Astrocyte (in vitro differentiated cells and primary cell): ENCODE measurements at regions not wholly inside any gene's neighbourhood (a gene's known extent, or its start where the extent isn't known, plus 50 kb on each side); places are given as distances from the start of the nearest gene placed in this dataset.

Source experiments
- DNase-seq: peaks from one replicate; pipeline ENCODE4 v3.0.0-alpha.2; 2010; ENCODE audit warnings: low read depth
- FAIRE-seq: peaks from 2 replicates; lab custom pipeline; 2011; peaks lifted over from hg19 to GRCh38; lab: Jason Lieb, UNC
- H2AFZ ChIP-seq: 2 replicates; pipeline ENCODE4 v1.6.0; 2012; ENCODE audit warnings: low read depth, low read length, inconsistent platforms
- H3K27ac ChIP-seq: 2 replicates; pipeline ENCODE4 v1.5.1; 2011; ENCODE audit warnings: low read depth, low read length, inconsistent platforms
- H3K27me3 ChIP-seq: 2 replicates; pipeline ENCODE4 v1.6.0; 2011; ENCODE audit warnings: low read length, inconsistent platforms; ENCODE audit not compliant: insufficient read depth
- H3K36me3 ChIP-seq: 2 replicates; pipeline ENCODE4 v1.5.1; 2011; ENCODE audit warnings: low read length, inconsistent platforms; ENCODE audit not compliant: insufficient read depth
- H3K4me1 ChIP-seq: 2 replicates; pipeline ENCODE4 v1.5.1; 2011; ENCODE audit warnings: low read length, inconsistent platforms; ENCODE audit not compliant: insufficient read depth
- H3K4me2 ChIP-seq: 2 replicates; pipeline ENCODE4 v1.6.0; 2012; ENCODE audit warnings: low read length, inconsistent platforms
- H3K4me3 ChIP-seq: 2 replicates; pipeline ENCODE4 v1.5.1; 2011; ENCODE audit warnings: low read depth, mild to moderate bottlenecking, low read length, inconsistent platforms; ENCODE audit not compliant: insufficient read depth
- H3K79me2 ChIP-seq: 2 replicates; pipeline ENCODE4 v1.6.0; 2012; ENCODE audit warnings: mild to moderate bottlenecking, low read length, inconsistent platforms; ENCODE audit not compliant: insufficient read depth
- H3K9ac ChIP-seq: 2 replicates; pipeline ENCODE4 v1.6.0; 2012; ENCODE audit warnings: mild to moderate bottlenecking, low read length, inconsistent platforms
- H3K9me3 ChIP-seq: 2 replicates; pipeline ENCODE4 v1.5.1; 2012; ENCODE audit warnings: low read depth, mild to moderate bottlenecking, low read length, inconsistent platforms; ENCODE audit not compliant: insufficient read depth
- H4K20me1 ChIP-seq: 2 replicates; pipeline ENCODE4 v1.6.0; 2012; ENCODE audit warnings: low read length, inconsistent platforms; ENCODE audit not compliant: insufficient read depth
- H3K27ac Mint-ChIP-seq: one replicate; pipeline ENCODE4 v1.8.0; 2021; ENCODE audit warnings: mild to moderate bottlenecking, mixed read lengths; ENCODE audit not compliant: unreplicated experiment
- H3K27me3 Mint-ChIP-seq: one replicate; pipeline ENCODE4 v1.8.0; 2021; ENCODE audit warnings: low read depth, mixed read lengths; ENCODE audit not compliant: unreplicated experiment
- H3K36me3 Mint-ChIP-seq: one replicate; pipeline ENCODE4 v1.8.0; 2021; ENCODE audit warnings: low read depth, mixed read lengths; ENCODE audit not compliant: unreplicated experiment
- H3K4me1 Mint-ChIP-seq: one replicate; pipeline ENCODE4 v1.8.0; 2021; ENCODE audit warnings: low read depth, mixed read lengths; ENCODE audit not compliant: unreplicated experiment
- H3K4me3 Mint-ChIP-seq: one replicate; pipeline ENCODE4 v1.8.0; 2021; ENCODE audit warnings: mild to moderate bottlenecking, moderate library complexity, mixed read lengths; ENCODE audit not compliant: unreplicated experiment
- H3K9me3 Mint-ChIP-seq: one replicate; pipeline ENCODE4 v1.8.0; 2021; ENCODE audit warnings: mild to moderate bottlenecking, mixed read lengths; ENCODE audit not compliant: unreplicated experiment
- CTCF ChIP-seq: IDR thresholded peaks from 2 replicates; pipeline ENCODE4 v1.5.1; 2011; ENCODE audit warnings: low read depth, mild to moderate bottlenecking, inconsistent platforms, low read length, moderate library complexity; ENCODE audit not compliant: insufficient read depth
- EZH2 ChIP-seq: IDR thresholded peaks from 2 replicates; pipeline ENCODE4 v1.6.1; 2012; ENCODE audit warnings: mild to moderate bottlenecking, low read length, inconsistent platforms; ENCODE audit not compliant: insufficient read depth

- no peak for TF ChIP-seq CTCF
- TF ChIP-seq EZH2, result no peak
- Mint-ChIP-seq H3K36me3 (no peaks in the 10 kb centered on the region), H3K4me3 (no peak overlapping the region), H3K27me3 (no peaks in the 10 kb centered on the region), H3K27ac (no peak overlapping the region), H3K4me1 (peaks cover 8% of the 10 kb centered on the region), H3K9me3 (no peaks in the 10 kb centered on the region)
- Histone ChIP-seq H2AFZ (no peak overlapping the region), H3K4me1 (no peaks in the 10 kb centered on the region), H3K4me2 (no peak overlapping the region), H3K9ac (no peak overlapping the region), H3K36me3 (no peaks in the 10 kb centered on the region), H3K79me2 (no peaks in the 10 kb centered on the region), H3K4me3 (no peak overlapping the region), H3K27ac (no peak overlapping the region), H4K20me1 (no peaks in the 10 kb centered on the region), H3K27me3 (no peaks in the 10 kb centered on the region), H3K9me3 (no peaks in the 10 kb centered on the region)
- FAIRE-seq (no peak), DNase-seq (no peak)
Observed at GRCh38 chr1:232194424-232194823, 435.5 kb downstream of the SIPA1L2 start.

- Mint-ChIP-seq H3K36me3 (no peaks in the 10 kb centered on the region), H3K4me1 (peaks cover 8% of the 10 kb centered on the region), H3K27ac (no peak overlapping the region), H3K27me3 (no peaks in the 10 kb centered on the region), H3K4me3 (no peak overlapping the region), H3K9me3 (no peaks in the 10 kb centered on the region)
- DNase-seq (no peak), FAIRE-seq (no peak)
- Histone ChIP-seq H3K4me1 (no peaks in the 10 kb centered on the region), H3K79me2 (no peaks in the 10 kb centered on the region), H3K36me3 (no peaks in the 10 kb centered on the region), H3K9ac (no peak overlapping the region), H3K27ac (no peak overlapping the region), H2AFZ (no peak overlapping the region), H3K4me2 (no peak overlapping the region), H3K9me3 (no peaks in the 10 kb centered on the region), H3K4me3 (no peak overlapping the region), H3K27me3 (no peaks in the 10 kb centered on the region), H4K20me1 (no peaks in the 10 kb centered on the region)
- no peak for TF ChIP-seq EZH2
- no peak for TF ChIP-seq CTCF
Observed at GRCh38 chr1:232193451-232193783, 436.5 kb downstream of the SIPA1L2 start.

- no peak overlapping the region for H3K27ac Mint-ChIP-seq
- H3K4me3 ChIP-seq, result no peak overlapping the region
- no peak for TF ChIP-seq CTCF
- H4K20me1 ChIP-seq, result no peaks in the 10 kb centered on the region
- no peak overlapping the region for H3K27ac ChIP-seq
- H3K27me3 Mint-ChIP-seq, result no peaks in the 10 kb centered on the region
- no peaks in the 10 kb centered on the region for H3K9me3 Mint-ChIP-seq
- H3K9me3 ChIP-seq, result no peaks in the 10 kb centered on the region
- FAIRE-seq (no peak), DNase-seq (peak; percentile 16)
- no peak overlapping the region for H3K4me3 Mint-ChIP-seq
- H3K4me1 ChIP-seq, result no peaks in the 10 kb centered on the region
- H3K36me3 ChIP-seq, result no peaks in the 10 kb centered on the region
- H2AFZ ChIP-seq, result no peak overlapping the region
- H3K36me3 Mint-ChIP-seq, result no peaks in the 10 kb centered on the region
- peaks cover 10% of the 10 kb centered on the region for H3K4me1 Mint-ChIP-seq
- no peak overlapping the region for H3K4me2 ChIP-seq
- H3K9ac ChIP-seq, result no peak overlapping the region
- no peaks in the 10 kb centered on the region for H3K27me3 ChIP-seq
- H3K79me2 ChIP-seq, result no peaks in the 10 kb centered on the region
Observed at GRCh38 chr1:232192781-232193450, 437.0 kb downstream of the SIPA1L2 start.
